Transverse colon (tissue), 4 donors: ENCODE measurements at regions not wholly inside any gene's neighbourhood (a gene's known extent, or its start where the extent isn't known, plus 50 kb on each side); places are given as distances from the start of the nearest gene placed in this dataset.

ENCODE experiments used
- DNase-seq: peaks from one replicate; pipeline ENCODE4 v3.0.0-alpha.2; 2019
- H3K27ac ChIP-seq, 4 donors: fragments of 200-600 bp; sonication (generic); 2 replicates each; pipeline ENCODE4 v1.5.1; 2016 to 2018; ENCODE audit warnings: inconsistent platforms in 4 of 4
- H3K27me3 ChIP-seq: fragments of 200-600 bp; sonication (generic); 2 replicates; pipeline ENCODE4 v1.5.1; 2017; ENCODE audit warnings: inconsistent platforms
- H3K36me3 ChIP-seq, 4 donors: fragments of 200-600 bp; sonication (generic); 2 replicates each; pipeline ENCODE4 v1.5.1; 2017 to 2019; ENCODE audit warnings: inconsistent platforms in 4 of 4
- H3K4me1 ChIP-seq, 4 donors: fragments of 200-600 bp; sonication (generic); 2 replicates each; pipeline ENCODE4 v1.5.1; 2017 to 2020; ENCODE audit warnings: inconsistent platforms in 4 of 4
- H3K4me3 ChIP-seq, 4 donors: fragments of 200-600 bp; sonication (generic); 1 replicate in 1 of 4; 2 replicates in 3 of 4; pipeline versions ENCODE4 v1.5.1 to v1.6.1; 2017 to 2019; ENCODE audit warnings: inconsistent platforms in 4 of 4
- H3K9me3 ChIP-seq, 2 donors: fragments of 200-600 bp; sonication (generic); 2 replicates each; pipeline ENCODE4 v1.5.1; 2017 to 2019; ENCODE audit warnings: inconsistent platforms in 2 of 2
- CTCF ChIP-seq, 5 experiments: fragments of 200-600 bp in 3 of 5; fragments of 450-650 bp in 2 of 5; sonication (generic) in 3 of 5; IDR thresholded peaks; 1 replicate in 2 of 5; 2 replicates in 3 of 5; pipeline ENCODE4 v1.5.1; 2016 to 2017; ENCODE audit warnings: antibody characterized with exemption in 5 of 5, inconsistent platforms in 3 of 5, mild to moderate bottlenecking in 2 of 5, moderate library complexity in 1 of 5
- EP300 ChIP-seq: sonication (generic); formaldehyde crosslinking; IDR thresholded peaks from one replicate; pipeline ENCODE4 v1.6.1; 2017; ENCODE audit warnings: antibody characterized with exemption, low read depth
- POLR2A ChIP-seq: fragments of 450-650 bp; IDR thresholded peaks from one replicate; pipeline ENCODE4 v1.6.1; 2016; ENCODE audit warnings: antibody characterized with exemption, mild to moderate bottlenecking, moderate library complexity
- POLR2AphosphoS5 ChIP-seq, 3 donors: sonication (generic); formaldehyde crosslinking; IDR thresholded peaks; one replicate each; pipeline ENCODE4 v1.6.1; 2016; ENCODE audit warnings: antibody characterized with exemption in 3 of 3
- WGBS, 2 donors: methylation state at CpG; one replicate each; pipeline ENCODE4 v1.1.5; 2018; ENCODE audit warnings: low coverage in 1 of 2; 5-methylcytosine and 5-hydroxymethylcytosine counted together
- in situ Hi-C, 4 donors: fragments of 200-750 bp; cut with MboI; loops; one replicate each; pipeline versions ENCODE4 v1.15.0 to v1.15.1; 2017; ENCODE audit warnings: low sequenced_read_pairs in 3 of 4, low pct_ligation_motif_present in 1 of 4, low pct_unique_long_range_greater_than_20kb in 1 of 4
- intact Hi-C: fragments of 100-400 bp; cut with DNase I; formaldehyde crosslinking; loops from one replicate; pipeline ENCODE4 v1.15.1; 2023; ENCODE audit warnings: low total_unique reads

- WGBS, 2 donors, result 81 to 82% methylated on average over 3 of the region's 3 CpGs
Measured at GRCh38 chr13:109629737-109630136, 156.6 kb downstream of the IRS2 start.

DNA sequence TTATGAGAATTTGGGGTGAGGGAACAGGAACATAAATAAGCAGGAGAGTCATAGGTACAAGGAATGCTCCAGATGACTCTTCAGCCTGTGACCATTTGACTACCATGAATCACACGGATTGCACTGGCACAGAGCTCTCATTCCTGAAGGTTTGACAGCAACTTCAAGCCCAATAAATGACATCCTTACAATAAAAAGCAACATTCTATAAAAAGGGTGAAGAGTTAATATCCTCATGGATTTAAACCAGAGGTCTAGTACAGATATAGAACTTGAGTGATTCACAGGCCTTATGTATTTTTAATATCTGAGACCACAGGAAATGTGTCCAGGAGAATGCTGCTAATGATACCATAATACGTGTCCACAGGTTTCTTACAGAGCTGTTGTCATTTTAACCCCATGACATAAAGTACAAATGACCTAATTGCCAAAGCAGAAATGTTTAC, 158.1 kb downstream of the IRS2 start:
- Histone ChIP-seq H3K4me1 (no peaks in the 10 kb centered on the region), H3K4me3 (no peak overlapping the region), H3K27me3 (no peaks in the 10 kb centered on the region), H3K27ac (no peak overlapping the region), H3K9me3 (no peaks in the 10 kb centered on the region), H3K36me3 (no peaks in the 10 kb centered on the region)
- DNase-seq, result no peak
- intact Hi-C loops (no loop called here), in situ Hi-C loops (no loop called here)
- TF ChIP-seq POLR2A, result no peak
- TF ChIP-seq CTCF (IDR thresholded peaks at IDR 0.05), result no peak
- whole genome bisulfite sequencing, 2 donors, result 60 to 67% methylated on average over 1 to 2 of the region's 2 CpGs

More at GRCh38 chr13:109629737-109630136, 156.6 kb downstream of the IRS2 start:
- Histone ChIP-seq H3K4me3 (no peak overlapping the region), H3K4me1 (no peaks in the 10 kb centered on the region), H3K9me3 (no peaks in the 10 kb centered on the region), H3K27me3 (no peaks in the 10 kb centered on the region), H3K36me3 (no peaks in the 10 kb centered on the region), H3K27ac (no peak overlapping the region)
- no peak for TF ChIP-seq POLR2AphosphoS5 (IDR thresholded peaks at IDR 0.05)
- no peak for TF ChIP-seq POLR2A
- no peak for TF ChIP-seq EP300
- no peak for TF ChIP-seq CTCF (IDR thresholded peaks at IDR 0.05)
- in situ Hi-C loops (no loop called here), intact Hi-C loops (no loop called here)
- no peak for DNase-seq

DNA sequence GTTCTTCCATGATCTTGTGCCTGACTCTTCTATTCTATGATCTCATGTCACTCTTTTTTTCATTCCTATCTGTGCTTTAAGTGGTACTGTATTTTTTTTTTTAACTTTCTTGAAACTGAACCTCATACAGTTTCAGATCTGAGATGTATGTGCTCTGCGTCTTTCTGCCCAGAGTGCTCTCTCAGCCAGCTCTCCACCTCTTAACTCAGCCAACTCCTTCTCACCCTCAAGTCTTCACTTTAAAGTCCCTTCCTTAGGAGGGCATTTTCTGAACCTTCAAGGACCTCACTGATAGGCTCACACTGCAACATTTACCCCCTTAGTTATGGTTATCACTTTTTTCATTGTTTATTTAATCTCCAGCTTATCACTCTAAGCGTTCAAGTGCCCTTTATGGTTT, 158.7 kb downstream of the IRS2 start:
- no peaks in the 10 kb centered on the region for H3K36me3 ChIP-seq
- 58 to 59% methylated on average over 2 of the region's 2 CpGs for WGBS, 2 donors
- intact Hi-C loops (no loop called here), in situ Hi-C loops (no loop called here)
- H3K9me3 ChIP-seq, result no peaks in the 10 kb centered on the region
- no peaks in the 10 kb centered on the region for H3K27me3 ChIP-seq
- no peak overlapping the region for H3K4me3 ChIP-seq
- no peaks in the 10 kb centered on the region for H3K4me1 ChIP-seq
- DNase-seq, result no peak
- H3K27ac ChIP-seq, result no peak overlapping the region
- no peak for TF ChIP-seq POLR2AphosphoS5 (IDR thresholded peaks at IDR 0.05)
- no peak for TF ChIP-seq CTCF (IDR thresholded peaks at IDR 0.05)
- no peak for TF ChIP-seq POLR2A
- TF ChIP-seq EP300, result no peak

DNA sequence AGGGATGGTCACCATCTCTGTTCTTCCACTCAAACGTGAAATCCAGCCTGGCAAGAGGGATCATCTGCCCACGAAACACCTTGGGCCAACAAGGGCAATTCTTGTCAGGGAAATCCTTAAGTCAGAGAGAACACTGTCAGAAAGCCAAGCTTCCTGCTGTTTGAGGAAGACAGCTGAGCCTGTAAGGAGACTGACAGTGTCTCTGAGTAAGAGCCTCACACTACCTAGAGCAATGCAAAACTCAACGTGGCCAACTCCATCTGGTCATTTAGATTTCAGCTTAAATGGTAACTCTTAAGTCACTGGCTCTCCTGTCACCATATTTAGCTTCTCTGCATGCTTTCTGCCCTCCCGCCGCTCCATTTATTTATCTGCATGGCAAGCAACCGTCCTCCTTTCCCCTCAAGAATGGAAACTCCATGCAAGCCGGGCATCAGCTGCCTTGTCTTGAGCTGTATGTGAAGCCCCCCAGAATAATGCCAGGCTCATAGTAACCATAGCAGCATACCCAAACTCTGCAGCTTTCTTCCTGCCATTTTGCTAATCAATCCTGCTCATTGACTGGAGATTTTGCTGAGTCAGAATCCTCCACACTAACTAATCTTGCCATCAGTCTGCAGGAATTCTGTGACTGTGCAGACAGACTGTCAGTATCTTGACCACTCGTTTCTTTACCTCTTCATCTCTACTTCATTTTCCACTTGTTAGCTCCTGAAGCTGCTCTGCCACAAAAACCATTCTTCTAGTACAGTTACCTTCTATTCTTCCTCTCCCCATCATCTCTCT, 159.8 kb downstream of the IRS2 start:
- WGBS, 2 donors, result 72 to 76% methylated on average over 8 of the region's 8 CpGs
- H3K4me1 ChIP-seq, result no peaks in the 10 kb centered on the region
- H3K4me3 ChIP-seq, result no peak overlapping the region
- H3K27me3 ChIP-seq, result no peaks in the 10 kb centered on the region
- TF ChIP-seq POLR2AphosphoS5 (IDR thresholded peaks at IDR 0.05), result no peak
- TF ChIP-seq CTCF (IDR thresholded peaks at IDR 0.05), result no peak
- no peak for TF ChIP-seq EP300
- TF ChIP-seq POLR2A, result no peak
- no peak overlapping the region for H3K27ac ChIP-seq
- in situ Hi-C loops, result no loop called here
- DNase-seq, result no peak
- H3K9me3 ChIP-seq, result no peaks in the 10 kb centered on the region
- no peaks in the 10 kb centered on the region for H3K36me3 ChIP-seq
- intact Hi-C loops, result no loop called here
